Activated naive CD4-positive, alpha-beta T cell treated with anti-CD3 and anti-CD28 coated beads, Interleukin-2, amount 50 U/mL, for 24 hours (primary cell): ENCODE measurements at regions not wholly inside any gene's neighbourhood (a gene's known extent, or its start where the extent isn't known, plus 50 kb on each side); places are given as distances from the start of the nearest gene placed in this dataset.

Experiments used
- H3K27ac Mint-ChIP-seq: one replicate; pipeline ENCODE4 v1.8.0; 2021; ENCODE audit warnings: mild to moderate bottlenecking, mixed read lengths
- H3K27me3 Mint-ChIP-seq: one replicate; pipeline ENCODE4 v1.8.0; 2021; ENCODE audit warnings: mixed read lengths
- H3K36me3 Mint-ChIP-seq: one replicate; pipeline ENCODE4 v1.8.0; 2021; ENCODE audit warnings: mixed read lengths
- H3K4me1 Mint-ChIP-seq: one replicate; pipeline ENCODE4 v1.8.0; 2021; ENCODE audit warnings: mixed read lengths
- H3K4me3 Mint-ChIP-seq: one replicate; pipeline ENCODE4 v1.8.0; 2021; ENCODE audit warnings: mild to moderate bottlenecking, mixed read lengths
- H3K9me3 Mint-ChIP-seq: one replicate; pipeline ENCODE4 v1.8.0; 2021; ENCODE audit warnings: mixed read lengths

GRCh38 chr20:53699085-53699674 lies 105.5 kb upstream of the ZNF217 start:
- Mint-ChIP-seq H3K36me3 (no peaks in the 10 kb centered on the region), H3K4me3 (no peak overlapping the region), H3K27ac (no peak overlapping the region), H3K27me3 (no peaks in the 10 kb centered on the region), H3K9me3 (no peaks in the 10 kb centered on the region), H3K4me1 (peaks cover 28% of the 10 kb centered on the region)

- Mint-ChIP-seq H3K4me3 (no peak overlapping the region), H3K27ac (peak overlapping the region; percentile 19), H3K27me3 (no peaks in the 10 kb centered on the region), H3K4me1 (peaks cover 31% of the 10 kb centered on the region), H3K9me3 (no peaks in the 10 kb centered on the region), H3K36me3 (no peaks in the 10 kb centered on the region)
These were observed 104.8 kb upstream of the ZNF217 start for GRCh38 chr20:53698371-53698978.

- Mint-ChIP-seq H3K27ac (no peak overlapping the region), H3K4me3 (no peak overlapping the region), H3K36me3 (no peaks in the 10 kb centered on the region), H3K27me3 (no peaks in the 10 kb centered on the region), H3K4me1 (peaks cover 46% of the 10 kb centered on the region), H3K9me3 (no peaks in the 10 kb centered on the region)
These were observed 102.3 kb upstream of the ZNF217 start for GRCh38 chr20:53695797-53696527.

- peaks cover 33% of the 10 kb centered on the region for H3K4me1 Mint-ChIP-seq
- no peaks in the 10 kb centered on the region for H3K9me3 Mint-ChIP-seq
- H3K36me3 Mint-ChIP-seq, result no peaks in the 10 kb centered on the region
- peak overlapping the region; percentile 27 for H3K27ac Mint-ChIP-seq
- H3K4me3 Mint-ChIP-seq, result peak overlapping the region; percentile 54
- H3K27me3 Mint-ChIP-seq, result no peaks in the 10 kb centered on the region
These were observed 99.7 kb upstream of the ZNF217 start for GRCh38 chr20:53693262-53693871.

- peaks cover 33% of the 10 kb centered on the region for H3K4me1 Mint-ChIP-seq
- no peaks in the 10 kb centered on the region for H3K9me3 Mint-ChIP-seq
- no peaks in the 10 kb centered on the region for H3K36me3 Mint-ChIP-seq
- H3K27me3 Mint-ChIP-seq, result no peaks in the 10 kb centered on the region
- H3K27ac Mint-ChIP-seq, result peak overlapping the region; percentile 46
- H3K4me3 Mint-ChIP-seq, result peak overlapping the region; percentile 42
These were observed 98.9 kb upstream of the ZNF217 start for GRCh38 chr20:53692465-53693067.

GRCh38 chr20:53691811-53692192 lies 98.2 kb upstream of the ZNF217 start:
- Mint-ChIP-seq H3K4me1 (peaks cover 33% of the 10 kb centered on the region), H3K27me3 (no peaks in the 10 kb centered on the region), H3K27ac (peak overlapping the region; percentile 66), H3K4me3 (no peak overlapping the region), H3K9me3 (no peaks in the 10 kb centered on the region), H3K36me3 (no peaks in the 10 kb centered on the region)

- Mint-ChIP-seq H3K27me3 (no peaks in the 10 kb centered on the region), H3K27ac (peak overlapping the region; percentile 66), H3K9me3 (no peaks in the 10 kb centered on the region), H3K4me1 (peaks cover 33% of the 10 kb centered on the region), H3K36me3 (no peaks in the 10 kb centered on the region), H3K4me3 (no peak overlapping the region)
These were observed 97.6 kb upstream of the ZNF217 start for GRCh38 chr20:53691060-53691810.

GRCh38 chr20:53688085-53688484 lies 94.4 kb upstream of the ZNF217 start:
- H3K4me1 Mint-ChIP-seq, result peaks cover 34% of the 10 kb centered on the region
- H3K9me3 Mint-ChIP-seq, result no peaks in the 10 kb centered on the region
- no peaks in the 10 kb centered on the region for H3K36me3 Mint-ChIP-seq
- H3K27me3 Mint-ChIP-seq, result no peaks in the 10 kb centered on the region
- H3K27ac Mint-ChIP-seq, result no peak overlapping the region
- no peak overlapping the region for H3K4me3 Mint-ChIP-seq

GRCh38 chr20:53685070-53685595 lies 91.5 kb upstream of the ZNF217 start:
- Mint-ChIP-seq H3K36me3 (no peaks in the 10 kb centered on the region), H3K9me3 (no peaks in the 10 kb centered on the region), H3K27ac (peak overlapping the region; percentile 70), H3K27me3 (no peaks in the 10 kb centered on the region), H3K4me3 (no peak overlapping the region), H3K4me1 (peaks cover 23% of the 10 kb centered on the region)

GRCh38 chr20:53683506-53683905 lies 89.9 kb upstream of the ZNF217 start:
- no peak overlapping the region for H3K4me3 Mint-ChIP-seq
- H3K4me1 Mint-ChIP-seq, result peaks cover 33% of the 10 kb centered on the region
- H3K27me3 Mint-ChIP-seq, result no peaks in the 10 kb centered on the region
- no peak overlapping the region for H3K27ac Mint-ChIP-seq
- no peaks in the 10 kb centered on the region for H3K36me3 Mint-ChIP-seq
- no peaks in the 10 kb centered on the region for H3K9me3 Mint-ChIP-seq

- Mint-ChIP-seq H3K27ac (no peak overlapping the region), H3K9me3 (no peaks in the 10 kb centered on the region), H3K27me3 (no peaks in the 10 kb centered on the region), H3K36me3 (no peaks in the 10 kb centered on the region), H3K4me1 (peaks cover 43% of the 10 kb centered on the region), H3K4me3 (no peak overlapping the region)
These were observed 87.9 kb upstream of the ZNF217 start for GRCh38 chr20:53681352-53682212.

GRCh38 chr20:53679597-53680309 lies 86.1 kb upstream of the ZNF217 start:
- H3K27ac Mint-ChIP-seq, result peak overlapping the region; percentile 82
- H3K4me3 Mint-ChIP-seq, result no peak overlapping the region
- H3K36me3 Mint-ChIP-seq, result no peaks in the 10 kb centered on the region
- peaks cover 33% of the 10 kb centered on the region for H3K4me1 Mint-ChIP-seq
- H3K27me3 Mint-ChIP-seq, result no peaks in the 10 kb centered on the region
- no peaks in the 10 kb centered on the region for H3K9me3 Mint-ChIP-seq

GRCh38 chr20:53678990-53679596 lies 85.5 kb upstream of the ZNF217 start:
- Mint-ChIP-seq H3K4me3 (peak overlapping the region; percentile 77), H3K9me3 (no peaks in the 10 kb centered on the region), H3K27me3 (no peaks in the 10 kb centered on the region), H3K27ac (no peak overlapping the region), H3K4me1 (peaks cover 33% of the 10 kb centered on the region), H3K36me3 (no peaks in the 10 kb centered on the region)
